ENCODE measurements at regions not wholly inside any gene's neighbourhood (a gene's known extent, or its start where the extent isn't known, plus 50 kb on each side); places are given as distances from the start of the nearest gene placed in this dataset.

GRCh38 chr3:94481226-94481898, 418.5 kb downstream of the NSUN3 start:
- TF ChIP-seq CTCF (conservative IDR thresholded peaks at IDR 0.05; ENCODE audit: low read depth, low read length) (no peak), EZH2phosphoT487 (IDR thresholded peaks at IDR 0.05; ENCODE audit: borderline replicate concordance, low read length) (no peak), EZH2 (IDR thresholded peaks at IDR 0.05; ENCODE audit: low read length, unreplicated experiment) (no peak)

Measured in PC-3 (cell line).